ENCODE measurements at regions not wholly inside any gene's neighbourhood (a gene's known extent, or its start where the extent isn't known, plus 50 kb on each side); places are given as distances from the start of the nearest gene placed in this dataset.

DNA sequence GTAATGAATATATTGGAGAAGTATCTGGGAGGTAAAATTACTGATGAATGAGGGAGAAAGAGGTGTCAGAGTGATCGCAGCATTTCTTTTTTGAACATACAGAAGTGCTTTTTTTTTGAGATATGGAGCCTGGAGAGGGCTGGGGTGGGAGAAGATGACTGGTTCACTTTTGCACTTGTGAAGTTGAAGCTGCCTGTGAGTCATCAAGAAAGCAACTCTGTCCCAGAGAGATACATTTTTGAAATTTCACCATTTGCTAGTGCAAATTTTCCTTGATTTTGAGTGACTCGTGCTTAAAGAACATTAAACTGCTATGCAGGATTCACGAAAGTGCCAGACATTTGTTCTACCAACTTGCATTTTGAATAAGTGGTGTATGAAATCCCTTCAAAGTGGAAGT, 81.8 kb downstream of the ADRA2A start:
- TF ChIP-seq MXI1 (IDR thresholded peaks at IDR 0.05; ENCODE audit: borderline replicate concordance, low read depth, low read length) (no peak), POLR2A (IDR thresholded peaks at IDR 0.05; ENCODE audit: low read depth, low read length) (no peak), CEBPB (IDR thresholded peaks at IDR 0.05; ENCODE audit: low read depth, low read length) (no peak), NFE2L2 (IDR thresholded peaks at IDR 0.05; ENCODE audit: low read depth, low read length) (no peak), SMC3 (IDR thresholded peaks at IDR 0.05; ENCODE audit: low read depth, low read length) (no peak), RFX5 (IDR thresholded peaks at IDR 0.05; ENCODE audit: low read depth, low read length) (no peak), MAZ (IDR thresholded peaks at IDR 0.05; ENCODE audit: borderline replicate concordance, low read depth, low read length) (no peak), RAD21 (IDR thresholded peaks at IDR 0.05; ENCODE audit: low read length) (no peak), MAFK (IDR thresholded peaks at IDR 0.05; ENCODE audit: low read depth, low read length) (no peak)
- TF ChIP-seq, protein P1, sequence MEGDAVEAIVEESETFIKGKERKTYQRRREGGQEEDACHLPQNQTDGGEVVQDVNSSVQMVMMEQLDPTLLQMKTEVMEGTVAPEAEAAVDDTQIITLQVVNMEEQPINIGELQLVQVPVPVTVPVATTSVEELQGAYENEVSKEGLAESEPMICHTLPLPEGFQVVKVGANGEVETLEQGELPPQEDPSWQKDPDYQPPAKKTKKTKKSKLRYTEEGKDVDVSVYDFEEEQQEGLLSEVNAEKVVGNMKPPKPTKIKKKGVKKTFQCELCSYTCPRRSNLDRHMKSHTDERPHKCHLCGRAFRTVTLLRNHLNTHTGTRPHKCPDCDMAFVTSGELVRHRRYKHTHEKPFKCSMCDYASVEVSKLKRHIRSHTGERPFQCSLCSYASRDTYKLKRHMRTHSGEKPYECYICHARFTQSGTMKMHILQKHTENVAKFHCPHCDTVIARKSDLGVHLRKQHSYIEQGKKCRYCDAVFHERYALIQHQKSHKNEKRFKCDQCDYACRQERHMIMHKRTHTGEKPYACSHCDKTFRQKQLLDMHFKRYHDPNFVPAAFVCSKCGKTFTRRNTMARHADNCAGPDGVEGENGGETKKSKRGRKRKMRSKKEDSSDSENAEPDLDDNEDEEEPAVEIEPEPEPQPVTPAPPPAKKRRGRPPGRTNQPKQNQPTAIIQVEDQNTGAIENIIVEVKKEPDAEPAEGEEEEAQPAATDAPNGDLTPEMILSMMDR (conservative IDR thresholded peaks at IDR 0.05; ENCODE audit: low read depth, low read length) = no peak
- TF ChIP-seq, protein P2, sequence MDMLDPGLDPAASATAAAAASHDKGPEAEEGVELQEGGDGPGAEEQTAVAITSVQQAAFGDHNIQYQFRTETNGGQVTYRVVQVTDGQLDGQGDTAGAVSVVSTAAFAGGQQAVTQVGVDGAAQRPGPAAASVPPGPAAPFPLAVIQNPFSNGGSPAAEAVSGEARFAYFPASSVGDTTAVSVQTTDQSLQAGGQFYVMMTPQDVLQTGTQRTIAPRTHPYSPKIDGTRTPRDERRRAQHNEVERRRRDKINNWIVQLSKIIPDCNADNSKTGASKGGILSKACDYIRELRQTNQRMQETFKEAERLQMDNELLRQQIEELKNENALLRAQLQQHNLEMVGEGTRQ (IDR thresholded peaks at IDR 0.05; ENCODE audit: low read depth, low read length) = no peak
